Activated CD8-positive, alpha-beta memory T cell treated with anti-CD3 and anti-CD28 coated beads, Interleukin-2, amount 10 ng/mL, durations not matched to agents 7 days and 5 days (primary cell): ENCODE measurements at regions not wholly inside any gene's neighbourhood (a gene's known extent, or its start where the extent isn't known, plus 50 kb on each side); places are given as distances from the start of the nearest gene placed in this dataset.
"Not testable (repeated sequence)": the region's sequence is repeated elsewhere in the genome, so short reads cannot be mapped to it uniquely, and the experiment has no call there.

Source experiments
- ATAC-seq: fragments of 150-1000 bp; cut with Tn5 transposase; one replicate; pipeline ENCODE4 v1.10.0; 2021; ENCODE audit warnings: moderate library complexity
- CTCF ChIA-PET: fragments of 350-600 bp; sonication (Branson Sonifier 250); formaldehyde crosslinking; loops from one replicate; lab custom pipeline; 2021; ENCODE audit warnings: antibody characterized with exemption; lab: Charles Lee
- DNase-seq: peaks from one replicate; pipeline ENCODE4 v3.0.0-alpha.2; 2020
- H3K27ac Mint-ChIP-seq: one replicate; pipeline ENCODE4 v1.8.0; 2021; ENCODE audit warnings: mild to moderate bottlenecking, mixed read lengths
- H3K27me3 Mint-ChIP-seq: one replicate; pipeline ENCODE4 v1.8.0; 2021; ENCODE audit warnings: mixed read lengths
- H3K36me3 Mint-ChIP-seq: one replicate; pipeline ENCODE4 v1.8.0; 2021; ENCODE audit warnings: mild to moderate bottlenecking, mixed read lengths
- H3K4me1 Mint-ChIP-seq: one replicate; pipeline ENCODE4 v1.8.0; 2021; ENCODE audit warnings: mixed read lengths
- H3K4me3 Mint-ChIP-seq: one replicate; pipeline ENCODE4 v1.8.0; 2021; ENCODE audit warnings: mild to moderate bottlenecking, moderate library complexity, mixed read lengths
- H3K9me3 Mint-ChIP-seq: one replicate; pipeline ENCODE4 v1.8.0; 2022; ENCODE audit warnings: low read depth, mixed read lengths

DNA sequence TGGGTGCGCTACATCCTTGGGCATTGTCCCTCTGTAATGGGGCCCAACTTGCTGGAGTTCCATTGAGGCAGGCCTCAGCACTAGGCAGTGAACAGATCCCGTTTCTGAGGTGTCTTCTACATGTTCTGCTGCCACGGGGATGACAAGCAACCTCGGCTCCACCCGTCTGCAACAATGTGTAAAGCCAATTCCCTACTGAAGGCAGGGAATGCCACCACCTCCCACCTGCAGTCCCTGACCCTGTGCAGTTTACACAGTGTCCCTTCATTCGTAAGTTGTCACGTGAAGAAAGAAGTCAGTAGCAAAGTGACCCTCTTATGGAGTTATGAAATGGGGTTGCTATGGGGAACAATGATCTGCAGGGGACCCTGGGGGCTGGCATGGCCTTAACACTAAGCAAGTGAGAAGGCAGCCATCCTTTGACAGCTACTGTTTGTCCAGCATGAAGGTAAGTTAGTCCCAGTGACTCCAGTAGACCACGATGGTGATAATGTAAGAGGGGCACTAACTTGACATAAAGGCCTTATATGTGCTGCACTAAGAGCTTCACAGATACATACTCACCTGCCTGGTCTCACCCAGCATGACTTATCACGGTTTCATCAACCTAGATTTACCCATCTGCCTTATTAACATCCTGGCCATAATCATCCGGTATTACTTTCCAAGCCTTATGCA lies 130.6 kb upstream of the ZSWIM2 start:
- DNase-seq (no peak), ATAC-seq (no peak)
- CTCF ChIA-PET: no interaction called here
- Mint-ChIP-seq H3K9me3 (no peaks in the 10 kb centered on the region), H3K27ac (no peak overlapping the region), H3K4me3 (no peak overlapping the region), H3K27me3 (no peaks in the 10 kb centered on the region), H3K4me1 (no peaks in the 10 kb centered on the region), H3K36me3 (no peaks in the 10 kb centered on the region)

DNA sequence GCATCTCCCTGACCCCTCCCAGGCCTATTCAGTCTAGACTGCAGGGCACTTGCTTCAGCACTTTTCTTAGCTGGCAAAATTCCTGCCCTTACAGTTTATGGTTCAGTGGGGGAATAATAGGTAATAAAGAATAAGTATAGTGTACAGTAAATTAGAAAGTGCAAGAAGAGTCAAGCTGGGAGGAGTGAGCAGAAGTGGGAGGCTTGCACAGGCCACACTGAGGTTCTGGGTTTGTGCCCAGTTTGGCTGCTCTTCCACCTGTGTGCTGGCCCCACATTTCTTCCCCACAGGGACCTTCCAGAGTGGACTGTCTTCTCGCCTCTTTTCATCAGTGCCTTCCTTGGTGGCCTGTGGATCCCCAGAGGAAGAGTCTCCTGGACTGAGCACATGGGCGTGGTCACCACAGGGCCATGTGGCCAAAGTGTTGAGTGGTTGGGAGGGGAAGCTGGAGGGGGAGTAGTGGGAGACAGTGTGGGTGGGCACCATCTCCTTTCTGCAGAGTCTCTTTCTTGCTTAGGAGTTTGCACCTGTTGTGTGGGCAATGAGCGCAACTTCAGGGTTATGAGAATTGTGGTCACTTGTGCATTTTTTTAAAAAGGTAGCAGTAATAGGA lies 128.6 kb upstream of the ZSWIM2 start:
- H3K36me3 Mint-ChIP-seq: no peaks in the 10 kb centered on the region
- H3K4me3 Mint-ChIP-seq: no peak overlapping the region
- ATAC-seq: no peak
- H3K27me3 Mint-ChIP-seq: no peaks in the 10 kb centered on the region
- H3K4me1 Mint-ChIP-seq: no peaks in the 10 kb centered on the region
- H3K9me3 Mint-ChIP-seq: no peaks in the 10 kb centered on the region
- DNase-seq: no peak
- no peak overlapping the region for H3K27ac Mint-ChIP-seq
- CTCF ChIA-PET: no interaction called here

DNA sequence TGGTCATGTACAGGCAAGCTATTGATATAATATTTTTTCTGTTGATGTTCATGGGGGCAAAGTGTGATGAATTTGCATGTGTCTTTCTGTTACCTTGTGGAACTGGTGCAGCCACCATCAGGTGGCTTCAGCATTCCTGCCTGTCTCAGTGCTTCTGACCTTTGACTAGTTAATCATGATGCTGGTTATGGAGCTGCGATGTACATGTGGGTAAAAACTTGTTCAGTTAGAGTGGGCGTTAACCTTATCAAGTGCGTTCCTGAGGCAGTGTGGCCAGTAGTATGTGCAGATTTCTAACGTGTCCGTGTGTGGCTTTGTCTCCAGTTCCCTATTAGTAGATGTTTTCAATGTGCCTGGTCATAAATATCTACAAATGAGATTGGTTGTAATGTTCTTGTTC lies 127.4 kb upstream of the ZSWIM2 start:
- no peak for DNase-seq
- no peaks in the 10 kb centered on the region for H3K36me3 Mint-ChIP-seq
- no peak overlapping the region for H3K27ac Mint-ChIP-seq
- no peaks in the 10 kb centered on the region for H3K27me3 Mint-ChIP-seq
- H3K9me3 Mint-ChIP-seq: no peaks in the 10 kb centered on the region
- ATAC-seq: no peak
- H3K4me3 Mint-ChIP-seq: no peak overlapping the region
- CTCF ChIA-PET: no interaction called here
- no peaks in the 10 kb centered on the region for H3K4me1 Mint-ChIP-seq

DNA sequence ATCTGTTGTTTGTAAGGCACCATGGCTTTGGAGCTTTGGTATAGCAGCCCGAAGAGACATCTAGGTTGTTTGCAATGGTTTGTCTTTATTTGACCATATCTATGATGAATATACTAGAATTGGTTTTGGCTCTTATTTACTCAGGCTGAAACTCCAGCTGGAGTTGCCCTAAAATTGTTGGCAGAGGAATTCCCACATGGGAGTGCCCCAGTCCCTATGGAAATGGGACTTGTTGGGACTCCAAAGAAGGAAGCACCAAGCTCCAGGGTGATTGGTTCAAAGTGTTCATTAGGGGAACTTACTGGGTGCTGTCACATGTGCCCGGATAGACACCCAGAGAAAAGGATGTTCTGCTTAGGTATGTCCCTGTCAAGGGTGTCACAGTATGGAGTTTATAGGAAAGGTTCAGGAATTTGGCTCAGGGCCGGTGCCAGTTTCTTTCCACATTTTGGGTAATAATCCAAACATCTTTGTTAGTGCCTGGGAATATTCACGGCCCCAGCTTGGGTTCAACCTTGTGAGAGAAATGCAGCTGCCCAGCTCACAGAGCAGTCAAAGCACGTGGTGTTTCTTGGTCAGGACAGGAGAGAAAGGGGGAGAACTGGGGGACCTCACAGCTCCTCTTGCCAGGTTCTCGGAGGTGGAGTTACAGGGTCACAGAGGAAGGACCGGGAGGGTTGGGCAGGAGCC lies 123.5 kb upstream of the ZSWIM2 start:
- Mint-ChIP-seq H3K4me1 (no peaks in the 10 kb centered on the region), H3K36me3 (no peaks in the 10 kb centered on the region), H3K27me3 (no peaks in the 10 kb centered on the region), H3K27ac (no peak overlapping the region), H3K9me3 (no peaks in the 10 kb centered on the region), H3K4me3 (no peak overlapping the region)
- CTCF ChIA-PET: no interaction called here
- ATAC-seq (no peak), DNase-seq (no peak)

DNA sequence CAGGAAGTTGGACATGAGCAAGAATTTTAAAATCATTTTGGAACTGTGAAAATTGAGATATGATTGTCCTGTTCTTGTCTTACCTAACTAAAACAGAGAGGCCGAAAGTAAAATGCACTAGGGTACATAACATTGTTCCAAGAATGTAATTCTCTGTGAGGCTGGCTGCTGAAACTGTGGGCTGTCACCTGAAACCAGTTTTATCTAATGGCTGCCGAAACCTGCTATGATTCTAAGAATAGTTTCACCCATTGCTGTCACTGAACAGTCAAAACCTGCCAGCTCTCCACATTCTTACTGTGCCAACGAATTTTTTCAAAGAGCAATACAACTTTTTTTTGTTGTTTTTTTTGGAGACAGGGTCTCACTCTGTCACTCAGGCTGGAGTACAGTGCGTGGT lies 119.3 kb upstream of the ZSWIM2 start:
- Mint-ChIP-seq H3K27me3 (no peaks in the 10 kb centered on the region), H3K27ac (no peak overlapping the region), H3K4me3 (no peak overlapping the region), H3K9me3 (peaks cover under 1% of the 10 kb centered on the region), H3K4me1 (no peaks in the 10 kb centered on the region), H3K36me3 (no peaks in the 10 kb centered on the region)
- DNase-seq (no peak), ATAC-seq (no peak)
- CTCF ChIA-PET: no interaction called here

DNA sequence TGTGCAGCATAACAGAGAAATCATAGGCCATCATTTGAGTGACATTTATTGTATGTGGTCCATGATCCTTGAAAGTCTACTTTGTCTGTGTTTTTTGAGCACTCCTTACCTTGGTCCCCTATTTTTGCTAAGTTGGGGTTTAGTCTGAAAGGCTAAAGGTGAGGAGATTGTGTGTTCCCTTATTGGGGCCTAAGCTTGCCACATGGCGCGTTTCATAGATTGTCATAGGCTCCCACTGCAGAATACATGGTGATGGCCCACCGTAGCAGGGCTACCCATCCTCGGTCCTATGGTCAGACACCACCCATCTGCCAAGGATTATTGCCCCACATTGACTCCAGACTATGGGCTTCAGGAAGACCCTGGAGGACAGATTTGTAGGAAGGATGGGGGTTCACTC lies 117.0 kb upstream of the ZSWIM2 start:
- no peak overlapping the region for H3K4me3 Mint-ChIP-seq
- ATAC-seq: no peak
- no peak for DNase-seq
- no peaks in the 10 kb centered on the region for H3K27me3 Mint-ChIP-seq
- CTCF ChIA-PET: no interaction called here
- peaks cover 4% of the 10 kb centered on the region for H3K9me3 Mint-ChIP-seq
- no peak overlapping the region for H3K27ac Mint-ChIP-seq
- no peaks in the 10 kb centered on the region for H3K36me3 Mint-ChIP-seq
- no peaks in the 10 kb centered on the region for H3K4me1 Mint-ChIP-seq

DNA sequence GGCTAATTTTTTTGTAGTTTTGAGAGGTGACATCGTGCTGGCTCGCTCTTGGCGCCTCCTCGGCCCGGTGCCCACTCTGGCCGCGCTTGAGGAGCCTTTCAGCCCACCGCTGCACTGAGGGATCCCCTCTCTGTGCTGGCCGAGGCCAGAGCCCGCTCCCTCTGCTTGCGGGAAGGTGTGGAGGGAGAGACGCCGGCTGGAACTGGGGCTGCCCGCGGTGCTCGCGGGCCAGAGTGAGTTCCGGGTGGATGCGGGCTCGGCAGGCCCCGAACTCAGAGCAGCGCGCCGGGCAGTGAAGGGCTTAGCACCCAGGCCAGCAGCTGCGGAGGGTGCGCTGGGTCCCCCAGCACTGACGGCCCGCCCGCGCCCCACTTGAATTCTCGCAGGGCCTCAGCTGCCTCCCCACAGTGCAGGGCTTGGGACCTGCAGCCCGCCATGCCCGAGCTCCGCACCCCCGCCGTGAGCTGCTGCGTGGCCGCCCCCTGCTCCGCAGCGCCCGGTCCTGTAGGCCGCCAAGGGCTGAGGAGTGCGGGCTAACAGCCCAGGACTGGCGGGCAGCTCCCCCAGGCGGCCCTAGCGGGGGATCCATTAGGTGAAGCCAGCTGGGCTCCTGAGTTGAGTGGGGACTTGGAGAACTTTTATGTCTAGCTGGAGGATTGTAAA lies 113.2 kb upstream of the ZSWIM2 start:
- H3K27me3 Mint-ChIP-seq: no peaks in the 10 kb centered on the region
- H3K36me3 Mint-ChIP-seq: no peaks in the 10 kb centered on the region
- no peak for ATAC-seq
- peaks cover 4% of the 10 kb centered on the region for H3K9me3 Mint-ChIP-seq
- no peak for DNase-seq
- CTCF ChIA-PET: no interaction called here
- H3K4me3 Mint-ChIP-seq: no peak overlapping the region
- H3K4me1 Mint-ChIP-seq: no peaks in the 10 kb centered on the region
- no peak overlapping the region for H3K27ac Mint-ChIP-seq

DNA sequence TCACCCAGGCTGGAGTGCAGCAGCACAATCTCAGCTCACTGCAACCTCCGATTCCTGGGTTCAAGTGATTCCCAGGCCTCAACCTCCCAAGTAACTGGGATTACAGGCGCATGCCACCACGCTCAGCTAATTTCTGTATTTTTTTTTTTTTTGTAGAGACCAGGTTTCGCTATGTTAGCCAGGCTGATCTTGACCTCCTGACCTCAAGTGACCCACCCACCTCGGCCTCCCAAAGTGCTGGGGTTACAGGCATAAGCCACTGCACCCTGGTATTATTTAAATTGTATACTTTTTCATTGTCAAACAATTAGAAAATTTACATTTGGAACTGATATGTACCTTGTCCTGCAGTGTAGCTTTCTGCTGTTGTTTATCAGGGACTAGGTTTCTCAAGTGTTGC lies 111.3 kb upstream of the ZSWIM2 start:
- H3K4me3 Mint-ChIP-seq, H3K9me3 Mint-ChIP-seq, CTCF ChIA-PET, DNase-seq, H3K27ac Mint-ChIP-seq, H3K36me3 Mint-ChIP-seq, H3K27me3 Mint-ChIP-seq, H3K4me1 Mint-ChIP-seq, ATAC-seq: not testable (repeated sequence)

DNA sequence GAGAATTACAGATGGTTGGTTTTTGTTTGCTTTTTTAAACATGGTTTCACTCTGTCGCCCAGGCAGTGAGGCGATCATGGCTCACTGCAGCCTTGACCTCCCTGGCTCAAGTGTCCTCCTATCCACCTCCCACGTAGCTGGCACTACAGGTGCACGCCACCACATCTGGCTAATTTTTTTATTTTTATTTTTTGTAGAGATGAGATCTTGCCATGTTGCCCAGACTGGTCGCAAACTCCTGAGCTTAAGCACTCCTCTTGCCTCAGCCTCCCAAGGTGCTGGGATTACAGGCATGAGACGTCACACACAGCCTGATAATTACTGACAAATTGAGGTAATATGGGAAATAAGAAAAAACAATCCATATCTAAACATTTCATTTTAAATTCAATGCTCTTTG lies 110.5 kb upstream of the ZSWIM2 start:
- H3K27ac Mint-ChIP-seq: no peak overlapping the region
- DNase-seq (peak; percentile 21), ATAC-seq (no peak)
- no peaks in the 10 kb centered on the region for H3K4me1 Mint-ChIP-seq
- H3K4me3 Mint-ChIP-seq: no peak overlapping the region
- H3K9me3 Mint-ChIP-seq: peaks cover 4% of the 10 kb centered on the region
- no peaks in the 10 kb centered on the region for H3K27me3 Mint-ChIP-seq
- CTCF ChIA-PET: no interaction called here
- no peaks in the 10 kb centered on the region for H3K36me3 Mint-ChIP-seq

DNA sequence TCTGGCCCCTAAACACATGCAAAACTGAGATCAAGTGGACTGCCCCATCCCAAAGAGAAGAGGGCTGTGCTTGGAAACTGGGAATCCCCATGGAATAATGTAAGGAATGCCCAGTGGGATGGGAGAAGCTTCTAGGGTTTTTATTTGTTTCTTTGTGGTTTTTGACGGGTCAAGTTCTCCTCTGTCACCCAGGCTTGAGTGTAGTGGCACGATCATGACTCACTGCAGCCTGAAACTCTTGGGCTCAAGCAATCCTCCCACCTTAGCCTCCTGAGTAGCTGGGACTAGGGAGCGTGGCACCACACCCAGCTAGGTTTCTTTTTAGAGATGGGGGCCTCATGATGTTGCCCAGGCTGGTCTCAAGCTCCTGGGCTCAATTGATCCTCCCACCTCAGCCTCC lies 101.7 kb upstream of the ZSWIM2 start:
- Mint-ChIP-seq H3K9me3 (peaks cover 3% of the 10 kb centered on the region), H3K27ac (no peak overlapping the region), H3K27me3 (no peaks in the 10 kb centered on the region), H3K4me1 (no peaks in the 10 kb centered on the region), H3K4me3 (no peak overlapping the region), H3K36me3 (no peaks in the 10 kb centered on the region)
- DNase-seq (no peak), ATAC-seq (no peak)
- CTCF ChIA-PET: no interaction called here

DNA sequence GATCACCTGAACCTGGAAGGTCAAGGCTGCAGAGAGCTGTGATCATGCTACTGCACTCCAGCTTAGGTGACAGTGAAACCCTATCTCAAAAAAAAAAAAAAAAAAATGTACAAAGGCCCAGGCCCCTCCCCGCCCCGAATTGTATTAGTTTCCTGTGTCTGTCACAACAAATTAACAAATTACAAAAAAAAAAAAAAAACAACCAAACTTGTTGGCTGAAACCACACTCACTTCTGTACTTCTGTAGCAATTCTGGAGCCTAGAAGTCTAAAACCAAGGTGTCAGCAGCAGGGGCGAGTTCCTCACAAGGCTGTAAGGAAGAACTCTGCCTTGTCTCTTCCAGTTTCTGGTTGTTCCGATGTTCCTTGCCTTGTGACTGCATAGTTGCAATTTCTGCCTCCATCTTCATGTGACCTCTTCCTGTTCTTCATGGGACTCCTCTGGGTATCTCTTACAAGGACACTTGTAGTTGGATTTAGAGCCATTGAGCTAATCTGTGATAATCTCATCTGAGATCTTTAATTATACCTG lies 100.8 kb upstream of the ZSWIM2 start:
- Mint-ChIP-seq H3K4me3 (no peak overlapping the region), H3K4me1 (no peaks in the 10 kb centered on the region), H3K9me3 (peaks cover 3% of the 10 kb centered on the region), H3K27ac (no peak overlapping the region), H3K36me3 (no peaks in the 10 kb centered on the region), H3K27me3 (no peaks in the 10 kb centered on the region)
- DNase-seq (peak; percentile 21), ATAC-seq (no peak)
- CTCF ChIA-PET: interaction anchor here (0.7 kb wide), 1 partner anchor 1904 kb away, joined by 3 read pairs; no protein-coding TSS in a partner anchor

DNA sequence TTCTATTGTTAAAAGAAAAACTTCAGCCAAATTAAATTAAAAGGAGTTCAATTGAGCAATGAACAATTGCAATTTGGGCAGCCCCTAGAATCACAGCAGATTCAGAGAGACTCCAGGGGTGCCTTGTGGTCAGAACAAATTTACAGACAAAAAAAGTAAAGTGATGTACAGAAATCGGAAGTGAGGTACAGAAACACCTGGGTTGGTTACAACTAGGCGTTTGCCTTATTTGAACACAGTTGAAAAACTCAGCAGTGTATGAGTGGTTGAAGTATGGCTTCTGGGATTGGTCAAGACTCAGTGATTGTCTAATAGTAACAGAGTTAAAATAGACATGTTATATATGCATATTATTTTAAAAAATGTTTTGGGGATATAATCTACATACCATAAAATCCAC lies 98.5 kb upstream of the ZSWIM2 start:
- H3K9me3 Mint-ChIP-seq: no peaks in the 10 kb centered on the region
- no peaks in the 10 kb centered on the region for H3K36me3 Mint-ChIP-seq
- H3K27ac Mint-ChIP-seq: no peak overlapping the region
- ATAC-seq: no peak
- H3K4me1 Mint-ChIP-seq: no peaks in the 10 kb centered on the region
- no peak for DNase-seq
- no peak overlapping the region for H3K4me3 Mint-ChIP-seq
- CTCF ChIA-PET: no interaction called here
- H3K27me3 Mint-ChIP-seq: no peaks in the 10 kb centered on the region

DNA sequence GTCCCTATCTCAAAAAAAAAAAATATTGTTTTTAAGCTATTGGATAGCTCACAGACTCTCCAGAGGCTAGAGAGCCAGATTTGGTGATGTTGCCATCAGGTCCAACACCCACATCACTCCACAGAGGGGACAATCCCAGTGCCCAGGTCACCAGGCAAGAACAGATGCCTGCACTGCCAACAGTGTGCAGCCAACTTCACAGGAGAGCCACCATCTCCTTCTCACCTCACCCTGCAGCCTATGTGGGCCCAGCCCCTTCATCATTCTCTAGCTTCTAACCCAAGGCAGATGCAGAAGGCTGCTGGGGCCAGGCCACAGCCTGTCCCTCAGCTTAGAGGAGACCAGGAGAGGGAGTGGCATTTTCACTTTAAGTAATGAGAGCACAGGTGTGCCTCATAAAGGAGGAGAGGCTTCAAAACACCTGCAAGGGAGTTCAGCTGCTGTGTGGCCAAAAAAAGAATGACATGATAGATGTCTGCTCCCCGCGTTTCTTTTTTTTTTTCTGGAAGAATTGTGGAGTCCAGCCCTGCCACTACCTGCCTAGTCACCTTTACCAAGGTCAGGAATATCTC lies 98.0 kb upstream of the ZSWIM2 start:
- CTCF ChIA-PET: no interaction called here

More for the DNA sequence above, 98.0 kb upstream of the ZSWIM2 start:
- Mint-ChIP-seq H3K9me3 (no peaks in the 10 kb centered on the region), H3K4me1 (no peaks in the 10 kb centered on the region), H3K4me3 (no peak overlapping the region), H3K36me3 (no peaks in the 10 kb centered on the region), H3K27ac (no peak overlapping the region), H3K27me3 (no peaks in the 10 kb centered on the region)
- ATAC-seq (no peak), DNase-seq (no peak)
